HepG2 (cell line): ENCODE measurements at regions not wholly inside any gene's neighbourhood (a gene's known extent, or its start where the extent isn't known, plus 50 kb on each side); places are given as distances from the start of the nearest gene placed in this dataset.

Experiments
- AHR ChIP-seq: IDR thresholded peaks from 2 replicates; pipeline ENCODE4 v1.6.1; 2018; ENCODE audit warnings: missing genetic modification reagents, missing compliant biosample characterization
- ATF7-NPFF ChIP-seq: sonication (generic); formaldehyde crosslinking; IDR thresholded peaks from 2 replicates; pipeline ENCODE4 v1.8.1; 2023; ENCODE audit warnings: mild to moderate bottlenecking, low read depth, missing genetic modification reagents, moderate library complexity
- BCL6 ChIP-seq: IDR thresholded peaks from 2 replicates; pipeline ENCODE4 v1.6.1; 2016; ENCODE audit warnings: missing genetic modification reagents, missing compliant biosample characterization
- CBX1 ChIP-seq: IDR thresholded peaks from one replicate; pipeline ENCODE4 v1.6.1; 2016; ENCODE audit warnings: antibody characterized with exemption, low read depth
- FOXA3 ChIP-seq: IDR thresholded peaks from 2 replicates; pipeline ENCODE4 v1.6.1; 2016; ENCODE audit warnings: missing genetic modification reagents, missing compliant biosample characterization
- FOXO1 ChIP-seq: sonication (generic); formaldehyde crosslinking; IDR thresholded peaks from 2 replicates; pipeline ENCODE4 v1.4.0; 2020; ENCODE audit warnings: missing genetic modification reagents
- HDAC1 ChIP-seq: sonication (generic); formaldehyde crosslinking; IDR thresholded peaks from 2 replicates; pipeline ENCODE4 v1.5.1; 2020; ENCODE audit warnings: mild to moderate bottlenecking, missing genetic modification reagents
- KLF12 ChIP-seq: sonication (generic); formaldehyde crosslinking; IDR thresholded peaks from 2 replicates; pipeline ENCODE4 v1.4.0; 2020; ENCODE audit warnings: missing genetic modification reagents, borderline replicate concordance
- SNAPC2 ChIP-seq: sonication (generic); formaldehyde crosslinking; IDR thresholded peaks from 2 replicates; pipeline ENCODE4 v1.8.1; 2022; ENCODE audit warnings: mild to moderate bottlenecking, missing genetic modification reagents
- SRY ChIP-seq: sonication (generic); formaldehyde crosslinking; IDR thresholded peaks from 2 replicates; pipeline ENCODE4 v1.8.0; 2022; ENCODE audit warnings: mild to moderate bottlenecking, missing genetic modification reagents
- STAG1 ChIP-seq: sonication (generic); formaldehyde crosslinking; IDR thresholded peaks from 2 replicates; pipeline ENCODE4 v1.4.0; 2020; ENCODE audit warnings: missing genetic modification reagents
- YY1 ChIP-seq: IDR thresholded peaks from 2 replicates; pipeline ENCODE4 v1.6.1; 2011; ENCODE audit warnings: low read length, low read depth, moderate library complexity, mild to moderate bottlenecking; ENCODE audit not compliant: insufficient read depth, insufficient replicate concordance
- ZNF160 ChIP-seq: sonication (generic); formaldehyde crosslinking; IDR thresholded peaks from 2 replicates; pipeline ENCODE4 v1.8.0; 2022; ENCODE audit warnings: mild to moderate bottlenecking, inconsistent platforms, missing genetic modification reagents
- ZNF335 ChIP-seq: sonication (generic); formaldehyde crosslinking; IDR thresholded peaks from 2 replicates; pipeline ENCODE4 v1.4.0; 2020; ENCODE audit warnings: missing genetic modification reagents
- ZNF484 ChIP-seq: sonication (generic); formaldehyde crosslinking; IDR thresholded peaks from 2 replicates; pipeline ENCODE4 v1.5.1; 2020; ENCODE audit warnings: mild to moderate bottlenecking, low read depth, missing genetic modification reagents, borderline replicate concordance
- ZNF891 ChIP-seq: sonication (generic); formaldehyde crosslinking; IDR thresholded peaks from 2 replicates; pipeline ENCODE4 v1.5.0; 2020; ENCODE audit warnings: mild to moderate bottlenecking, missing genetic modification reagents
- ZSCAN30 ChIP-seq: sonication (generic); formaldehyde crosslinking; IDR thresholded peaks from 2 replicates; pipeline ENCODE4 v1.5.0; 2020; ENCODE audit warnings: mild to moderate bottlenecking, missing genetic modification reagents
- TF ChIP-seq, protein P1 (sequence below): sonication (generic); formaldehyde crosslinking; IDR thresholded peaks from 2 replicates; pipeline ENCODE4 v1.4.0; 2020; ENCODE audit warnings: missing genetic modification reagents, borderline replicate concordance
- TF ChIP-seq, protein P2 (sequence below): sonication (generic); formaldehyde crosslinking; IDR thresholded peaks from 2 replicates; pipeline ENCODE4 v1.5.0; 2020; ENCODE audit warnings: missing genetic modification reagents
- TF ChIP-seq, protein P3 (sequence below): IDR thresholded peaks from 2 replicates; pipeline ENCODE4 v1.6.1; 2016; ENCODE audit warnings: missing biosample characterization, missing genetic modification reagents, low read depth
- TF ChIP-seq, protein P4 (sequence below): IDR thresholded peaks from 2 replicates; pipeline ENCODE4 v1.4.0; 2020; ENCODE audit warnings: mild to moderate bottlenecking, missing genetic modification reagents

DNA sequence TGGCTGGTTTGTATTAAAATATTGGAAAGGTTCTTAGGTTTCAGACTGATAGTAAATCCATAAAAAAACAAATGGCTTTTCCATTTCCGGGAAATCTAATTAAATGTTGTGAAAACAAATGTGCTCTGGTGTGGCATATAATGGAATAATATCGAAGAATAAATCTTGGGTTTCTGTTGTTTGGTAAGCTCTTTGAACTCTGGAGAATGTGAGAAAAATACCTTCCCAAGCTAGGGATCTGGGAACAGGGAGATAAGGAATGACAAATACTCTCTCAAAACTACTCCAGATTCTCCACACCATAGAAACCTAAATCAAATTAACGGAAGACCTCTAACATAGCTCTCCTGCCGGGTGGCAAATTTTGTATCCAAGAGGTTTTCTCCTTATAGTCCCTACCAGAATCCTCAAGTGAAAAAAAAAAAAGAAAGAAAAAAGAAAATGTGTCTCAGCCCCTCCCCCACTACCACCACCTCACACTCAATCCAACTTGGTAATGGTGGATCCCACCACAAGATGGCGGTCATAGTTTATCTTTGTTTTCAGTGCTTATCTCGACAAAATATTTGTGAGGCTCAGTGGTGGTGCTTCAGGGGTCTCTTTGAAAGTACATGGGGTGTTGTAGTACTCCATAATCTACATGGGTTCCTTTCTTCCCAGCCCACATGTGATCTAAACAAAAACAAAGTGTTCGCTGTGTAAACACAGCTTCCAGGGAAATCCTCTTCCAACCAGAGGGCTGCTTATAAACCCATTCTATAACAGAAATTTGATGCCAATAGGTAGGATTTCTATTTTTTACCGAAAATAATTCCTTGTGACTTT lies 54.5 kb upstream of the FST start (continued):
- TF ChIP-seq ZSCAN30 (CRISPR knock-in tag) (no peak), SNAPC2 (CRISPR knock-in tag) (no peak), ZNF484 (no peak), CBX1 (no peak), ATF7-NPFF (CRISPR knock-in tag) (no peak), FOXA3 (CRISPR knock-in tag) (0 out of 2 replicates have a peak, but pooled peaks have one; percentile 11), STAG1 (CRISPR knock-in tag) (peak; percentile 87), BCL6 (CRISPR knock-in tag) (0 out of 2 replicates have a peak, but pooled peaks have one; percentile 23), SRY (CRISPR knock-in tag) (no peak), KLF12 (CRISPR knock-in tag) (no peak), HDAC1 (CRISPR knock-in tag) (no peak), AHR (CRISPR knock-in tag) (no peak), ZNF891 (CRISPR knock-in tag) (no peak), ZNF335 (CRISPR knock-in tag) (no peak), FOXO1 (CRISPR knock-in tag) (no peak), YY1 (no peak), ZNF160 (CRISPR knock-in tag) (no peak)
- TF ChIP-seq, protein P1, sequence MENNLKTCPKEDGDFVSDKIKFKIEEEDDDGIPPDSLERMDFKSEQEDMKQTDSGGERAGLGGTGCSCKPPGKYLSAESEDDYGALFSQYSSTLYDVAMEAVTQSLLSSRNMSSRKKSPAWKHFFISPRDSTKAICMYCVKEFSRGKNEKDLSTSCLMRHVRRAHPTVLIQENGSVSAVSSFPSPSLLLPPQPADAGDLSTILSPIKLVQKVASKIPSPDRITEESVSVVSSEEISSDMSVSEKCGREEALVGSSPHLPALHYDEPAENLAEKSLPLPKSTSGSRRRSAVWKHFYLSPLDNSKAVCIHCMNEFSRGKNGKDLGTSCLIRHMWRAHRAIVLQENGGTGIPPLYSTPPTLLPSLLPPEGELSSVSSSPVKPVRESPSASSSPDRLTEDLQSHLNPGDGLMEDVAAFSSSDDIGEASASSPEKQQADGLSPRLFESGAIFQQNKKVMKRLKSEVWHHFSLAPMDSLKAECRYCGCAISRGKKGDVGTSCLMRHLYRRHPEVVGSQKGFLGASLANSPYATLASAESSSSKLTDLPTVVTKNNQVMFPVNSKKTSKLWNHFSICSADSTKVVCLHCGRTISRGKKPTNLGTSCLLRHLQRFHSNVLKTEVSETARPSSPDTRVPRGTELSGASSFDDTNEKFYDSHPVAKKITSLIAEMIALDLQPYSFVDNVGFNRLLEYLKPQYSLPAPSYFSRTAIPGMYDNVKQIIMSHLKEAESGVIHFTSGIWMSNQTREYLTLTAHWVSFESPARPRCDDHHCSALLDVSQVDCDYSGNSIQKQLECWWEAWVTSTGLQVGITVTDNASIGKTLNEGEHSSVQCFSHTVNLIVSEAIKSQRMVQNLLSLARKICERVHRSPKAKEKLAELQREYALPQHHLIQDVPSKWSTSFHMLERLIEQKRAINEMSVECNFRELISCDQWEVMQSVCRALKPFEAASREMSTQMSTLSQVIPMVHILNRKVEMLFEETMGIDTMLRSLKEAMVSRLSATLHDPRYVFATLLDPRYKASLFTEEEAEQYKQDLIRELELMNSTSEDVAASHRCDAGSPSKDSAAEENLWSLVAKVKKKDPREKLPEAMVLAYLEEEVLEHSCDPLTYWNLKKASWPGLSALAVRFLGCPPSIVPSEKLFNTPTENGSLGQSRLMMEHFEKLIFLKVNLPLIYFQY (CRISPR knock-in tag) = no peak
- TF ChIP-seq, protein P2, sequence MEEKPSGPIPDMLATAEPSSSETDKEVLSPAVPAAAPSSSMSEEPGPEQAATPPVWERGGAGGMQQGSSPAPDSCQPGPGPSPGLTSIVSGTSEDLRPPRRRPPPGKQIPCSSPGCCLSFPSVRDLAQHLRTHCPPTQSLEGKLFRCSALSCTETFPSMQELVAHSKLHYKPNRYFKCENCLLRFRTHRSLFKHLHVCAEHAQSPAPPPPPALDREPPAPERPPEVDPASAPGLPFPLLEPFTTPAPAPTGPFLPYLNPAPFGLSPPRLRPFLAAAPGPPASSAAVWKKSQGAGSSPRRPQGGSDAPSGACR (CRISPR knock-in tag) = no peak
- TF ChIP-seq, protein P3, sequence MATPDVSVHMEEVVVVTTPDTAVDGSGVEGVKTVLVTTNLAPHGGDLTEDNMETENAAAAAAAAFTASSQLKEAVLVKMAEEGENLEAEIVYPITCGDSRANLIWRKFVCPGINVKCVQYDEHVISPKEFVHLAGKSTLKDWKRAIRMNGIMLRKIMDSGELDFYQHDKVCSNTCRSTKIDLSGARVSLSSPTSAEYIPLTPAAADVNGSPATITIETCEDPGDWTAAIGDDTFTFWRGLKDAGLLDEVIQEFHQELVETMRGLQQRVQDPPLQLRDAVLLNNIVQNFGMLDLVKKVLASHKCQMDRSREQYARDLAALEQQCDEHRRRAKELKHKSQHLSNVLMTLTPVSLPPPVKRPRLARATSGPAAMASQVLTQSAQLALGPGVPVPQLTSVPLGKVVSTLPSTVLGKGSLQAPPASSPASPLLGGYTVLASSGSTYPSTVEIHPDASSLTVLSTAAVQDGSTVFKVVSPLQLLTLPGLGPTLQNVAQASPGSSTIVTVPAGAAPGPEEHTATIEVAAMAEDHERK (CRISPR knock-in tag) = no peak
- TF ChIP-seq, protein P4, sequence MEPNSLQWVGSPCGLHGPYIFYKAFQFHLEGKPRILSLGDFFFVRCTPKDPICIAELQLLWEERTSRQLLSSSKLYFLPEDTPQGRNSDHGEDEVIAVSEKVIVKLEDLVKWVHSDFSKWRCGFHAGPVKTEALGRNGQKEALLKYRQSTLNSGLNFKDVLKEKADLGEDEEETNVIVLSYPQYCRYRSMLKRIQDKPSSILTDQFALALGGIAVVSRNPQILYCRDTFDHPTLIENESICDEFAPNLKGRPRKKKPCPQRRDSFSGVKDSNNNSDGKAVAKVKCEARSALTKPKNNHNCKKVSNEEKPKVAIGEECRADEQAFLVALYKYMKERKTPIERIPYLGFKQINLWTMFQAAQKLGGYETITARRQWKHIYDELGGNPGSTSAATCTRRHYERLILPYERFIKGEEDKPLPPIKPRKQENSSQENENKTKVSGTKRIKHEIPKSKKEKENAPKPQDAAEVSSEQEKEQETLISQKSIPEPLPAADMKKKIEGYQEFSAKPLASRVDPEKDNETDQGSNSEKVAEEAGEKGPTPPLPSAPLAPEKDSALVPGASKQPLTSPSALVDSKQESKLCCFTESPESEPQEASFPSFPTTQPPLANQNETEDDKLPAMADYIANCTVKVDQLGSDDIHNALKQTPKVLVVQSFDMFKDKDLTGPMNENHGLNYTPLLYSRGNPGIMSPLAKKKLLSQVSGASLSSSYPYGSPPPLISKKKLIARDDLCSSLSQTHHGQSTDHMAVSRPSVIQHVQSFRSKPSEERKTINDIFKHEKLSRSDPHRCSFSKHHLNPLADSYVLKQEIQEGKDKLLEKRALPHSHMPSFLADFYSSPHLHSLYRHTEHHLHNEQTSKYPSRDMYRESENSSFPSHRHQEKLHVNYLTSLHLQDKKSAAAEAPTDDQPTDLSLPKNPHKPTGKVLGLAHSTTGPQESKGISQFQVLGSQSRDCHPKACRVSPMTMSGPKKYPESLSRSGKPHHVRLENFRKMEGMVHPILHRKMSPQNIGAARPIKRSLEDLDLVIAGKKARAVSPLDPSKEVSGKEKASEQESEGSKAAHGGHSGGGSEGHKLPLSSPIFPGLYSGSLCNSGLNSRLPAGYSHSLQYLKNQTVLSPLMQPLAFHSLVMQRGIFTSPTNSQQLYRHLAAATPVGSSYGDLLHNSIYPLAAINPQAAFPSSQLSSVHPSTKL (CRISPR knock-in tag) = peak; percentile 29; the same call in 1 of the 2 replicates
